Testis (tissue), 2 donors: ENCODE measurements at regions not wholly inside any gene's neighbourhood (a gene's known extent, or its start where the extent isn't known, plus 50 kb on each side); places are given as distances from the start of the nearest gene placed in this dataset.

ENCODE experiments used
- DNase-seq: peaks from one replicate; pipeline ENCODE4 v3.0.0-alpha.2; 2019
- H3K27ac ChIP-seq, 2 donors: fragments of 200-600 bp; sonication (generic); one replicate each; pipeline ENCODE4 v1.5.1; 2019
- H3K27me3 ChIP-seq: fragments of 200-600 bp; sonication (generic); one replicate; pipeline ENCODE4 v1.5.1; 2019
- H3K36me3 ChIP-seq: fragments of 200-600 bp; sonication (generic); one replicate; pipeline ENCODE4 v1.5.1; 2017; ENCODE audit warnings: low read depth; ENCODE audit errors: missing control alignments
- H3K4me1 ChIP-seq: fragments of 200-600 bp; sonication (generic); one replicate; pipeline ENCODE4 v1.5.1; 2019
- H3K4me3 ChIP-seq, 2 donors: fragments of 200-600 bp; sonication (generic); one replicate each; pipeline ENCODE4 v1.5.1; 2017 to 2019
- H3K9me3 ChIP-seq: fragments of 200-600 bp; sonication (generic); one replicate; pipeline ENCODE4 v1.5.1; 2017
- CTCF ChIP-seq, 3 experiments: fragments of 450-650 bp in 2 of 3; fragments of 200-600 bp in 1 of 3; sonication (generic) in 1 of 3; IDR thresholded peaks; one replicate each; pipeline ENCODE4 v1.5.1; 2016 to 2019; ENCODE audit warnings: antibody characterized with exemption in 3 of 3, mild to moderate bottlenecking in 2 of 3, moderate library complexity in 1 of 3
- POLR2A ChIP-seq: fragments of 450-650 bp; IDR thresholded peaks from one replicate; pipeline ENCODE4 v1.6.1; 2017; ENCODE audit warnings: antibody characterized with exemption, mild to moderate bottlenecking, moderate library complexity
- WGBS, 2 donors: methylation state at CpG; one replicate each; pipeline ENCODE4 v1.1.5; 2018; 5-methylcytosine and 5-hydroxymethylcytosine counted together
- intact Hi-C: fragments of 100-400 bp; cut with DNase I; formaldehyde crosslinking; loops from one replicate; pipeline ENCODE4 v1.15.1; 2023; ENCODE audit warnings: low total_unique reads

GRCh38 chr7:88450874-88451273, 144.2 kb upstream of the STEAP4 start:
- no peaks in the 10 kb centered on the region for H3K27me3 ChIP-seq
- no peak for TF ChIP-seq POLR2A
- TF ChIP-seq CTCF (IDR thresholded peaks at IDR 0.05), result no peak
- intact Hi-C loops, result no loop called here
- no peaks in the 10 kb centered on the region for H3K4me1 ChIP-seq
- no peak overlapping the region for H3K4me3 ChIP-seq
- no peak overlapping the region for H3K27ac ChIP-seq
- 97 to 100% methylated on average over 1 of the region's 1 CpG for WGBS, 2 donors
- H3K9me3 ChIP-seq, result no peaks in the 10 kb centered on the region
- no peak for DNase-seq
- H3K36me3 ChIP-seq, result no peaks in the 10 kb centered on the region

GRCh38 chr7:88449410-88449809, 142.7 kb upstream of the STEAP4 start:
- intact Hi-C loops, result no loop called here
- WGBS, 2 donors, result 86 to 90% methylated on average over 1 of the region's 1 CpG
- no peak overlapping the region for H3K27ac ChIP-seq
- no peak for DNase-seq
- TF ChIP-seq CTCF (IDR thresholded peaks at IDR 0.05), result no peak
- no peak for TF ChIP-seq POLR2A
- H3K9me3 ChIP-seq, result no peaks in the 10 kb centered on the region
- no peaks in the 10 kb centered on the region for H3K4me1 ChIP-seq
- H3K27me3 ChIP-seq, result no peaks in the 10 kb centered on the region
- H3K4me3 ChIP-seq, result no peak overlapping the region
- H3K36me3 ChIP-seq, result no peaks in the 10 kb centered on the region

DNA sequence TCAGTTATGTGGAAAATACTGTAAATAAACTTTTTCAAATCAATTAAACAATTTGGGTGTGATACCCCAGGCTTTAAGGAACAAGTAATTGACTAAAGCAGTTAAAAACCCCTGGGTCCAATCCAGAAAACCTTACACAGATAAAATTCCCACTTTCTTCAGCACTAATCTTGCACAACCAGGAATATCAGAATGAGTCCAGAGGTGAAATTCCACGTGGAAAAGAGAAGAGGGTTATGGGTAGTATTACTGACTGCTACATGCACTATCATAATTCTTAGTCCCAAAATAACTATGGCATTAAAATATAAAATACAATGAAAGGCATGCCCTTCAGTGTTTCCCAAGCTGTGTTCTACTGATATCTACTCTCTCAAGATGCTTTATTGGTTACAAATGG, 135.7 kb upstream of the STEAP4 start:
- Histone ChIP-seq H3K27ac (no peak overlapping the region), H3K9me3 (no peaks in the 10 kb centered on the region), H3K4me1 (no peaks in the 10 kb centered on the region), H3K36me3 (no peaks in the 10 kb centered on the region), H3K4me3 (no peak overlapping the region), H3K27me3 (no peaks in the 10 kb centered on the region)
- TF ChIP-seq POLR2A, result no peak
- no peak for TF ChIP-seq CTCF (IDR thresholded peaks at IDR 0.05)
- 44 to 52% methylated on average over 1 of the region's 1 CpG for WGBS, 2 donors
- no peak for DNase-seq
- intact Hi-C loops, result no loop called here

GRCh38 chr7:88437132-88437531, 130.4 kb upstream of the STEAP4 start:
- H3K4me3 ChIP-seq, result no peak overlapping the region
- H3K27ac ChIP-seq, result no peak overlapping the region
- H3K36me3 ChIP-seq, result no peaks in the 10 kb centered on the region
- no peaks in the 10 kb centered on the region for H3K27me3 ChIP-seq
- DNase-seq, result no peak
- TF ChIP-seq POLR2A, result no peak
- TF ChIP-seq CTCF (IDR thresholded peaks at IDR 0.05), result no peak
- no peaks in the 10 kb centered on the region for H3K4me1 ChIP-seq
- intact Hi-C loops, result no loop called here
- H3K9me3 ChIP-seq, result no peaks in the 10 kb centered on the region

GRCh38 chr7:88432301-88432700, 125.6 kb upstream of the STEAP4 start:
- no peak for DNase-seq
- Histone ChIP-seq H3K27ac (no peak overlapping the region), H3K27me3 (no peaks in the 10 kb centered on the region), H3K4me1 (no peaks in the 10 kb centered on the region), H3K9me3 (no peaks in the 10 kb centered on the region), H3K4me3 (no peak overlapping the region), H3K36me3 (no peaks in the 10 kb centered on the region)
- intact Hi-C loops, result no loop called here
- WGBS, 2 donors, result 63 to 66% methylated on average over 2 of the region's 2 CpGs
- TF ChIP-seq CTCF (IDR thresholded peaks at IDR 0.05) (no peak), POLR2A (no peak)
